Fibroblast of skin of scalp (primary cell): ENCODE measurements at regions not wholly inside any gene's neighbourhood (a gene's known extent, or its start where the extent isn't known, plus 50 kb on each side); places are given as distances from the start of the nearest gene placed in this dataset.

ENCODE experiments used
- DNase-seq: peaks from one replicate; pipeline ENCODE4 v3.0.0-alpha.2; 2013

GRCh38 chr15:35151782-35152181 lies 66.7 kb upstream of the NANOGP8 start:
- no peak for DNase-seq

- DNase-seq = no peak
Measured at GRCh38 chr15:35151381-35151780, 66.3 kb upstream of the NANOGP8 start.

GRCh38 chr15:35150361-35150760 lies 65.3 kb upstream of the NANOGP8 start:
- DNase-seq = no peak

GRCh38 chr15:35145336-35145735 lies 60.2 kb upstream of the NANOGP8 start:
- DNase-seq = no peak

- DNase-seq = no peak
Measured at GRCh38 chr15:35142578-35142977, 57.5 kb upstream of the NANOGP8 start.

- DNase-seq = peak; percentile 96
Measured at GRCh38 chr15:35141743-35142471, 56.8 kb upstream of the NANOGP8 start.

GRCh38 chr15:35139822-35140221 lies 54.7 kb upstream of the NANOGP8 start:
- DNase-seq = no peak

GRCh38 chr15:35137190-35137574 lies 52.1 kb upstream of the NANOGP8 start:
- no peak for DNase-seq

- no peak for DNase-seq
Measured at GRCh38 chr15:35136321-35137189, 51.5 kb upstream of the NANOGP8 start.
